ENCODE measurements at regions not wholly inside any gene's neighbourhood (a gene's known extent, or its start where the extent isn't known, plus 50 kb on each side); places are given as distances from the start of the nearest gene placed in this dataset.
"Not testable (repeated sequence)": the region's sequence is repeated elsewhere in the genome, so short reads cannot be mapped to it uniquely, and the experiment has no call there.

DNA sequence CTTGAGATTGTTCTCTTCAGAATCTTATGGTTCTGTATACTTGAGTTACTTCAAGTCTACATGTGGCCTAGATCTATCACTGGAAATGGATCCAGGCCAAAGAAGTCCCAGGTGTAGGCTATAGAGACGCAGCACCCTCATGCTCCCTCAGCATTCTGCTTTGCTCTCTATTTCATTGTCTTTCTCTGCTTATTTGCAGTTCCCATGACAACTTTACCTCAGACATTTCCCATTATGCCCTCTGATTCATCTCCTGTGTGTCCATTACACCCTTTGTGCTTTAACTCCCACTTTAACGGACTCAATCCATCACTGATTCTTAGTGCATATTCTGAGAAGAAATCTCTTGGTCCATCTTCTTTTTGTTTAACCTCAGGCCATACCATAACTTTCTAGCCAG is 236.9 kb upstream of the NRIP1 start:
- in situ Hi-C loops (cut with HindIII; ENCODE audit: low pct_ligation_motif_present, low sequenced_read_pairs): no loop called here
- no peaks in the 10 kb centered on the region for H3K36me3 ChIP-seq (replicated peaks)
- no peaks in the 10 kb centered on the region for H3K27me3 ChIP-seq (replicated peaks)
- H3K4me3 ChIP-seq (ENCODE audit: low read depth, low read length): no peak overlapping the region
- DNase-seq: peak; percentile 18
- H3K27ac ChIP-seq: no peak overlapping the region
- no peak for TF ChIP-seq CTCF (IDR thresholded peaks at IDR 0.05; ENCODE audit: low read depth, low read length, missing control alignments)

- no peak for TF ChIP-seq CTCF (IDR thresholded peaks at IDR 0.05; ENCODE audit: low read depth, low read length, missing control alignments)
- no peak overlapping the region for H3K27ac ChIP-seq
- H3K36me3 ChIP-seq (replicated peaks): no peaks in the 10 kb centered on the region
- no peak for DNase-seq
- no peak overlapping the region for H3K4me3 ChIP-seq (ENCODE audit: low read depth, low read length)
- in situ Hi-C loops (cut with HindIII; ENCODE audit: low pct_ligation_motif_present, low sequenced_read_pairs): no loop called here
- no peaks in the 10 kb centered on the region for H3K27me3 ChIP-seq (replicated peaks)
These were observed 241.5 kb upstream of the NRIP1 start for GRCh38 chr21:15306271-15306670.

- in situ Hi-C loops (cut with HindIII; ENCODE audit: low pct_ligation_motif_present, low sequenced_read_pairs): no loop called here
- Histone ChIP-seq H3K36me3 (replicated peaks) (no peaks in the 10 kb centered on the region), H3K27ac (no peak overlapping the region), H3K4me3 (ENCODE audit: low read depth, low read length) (no peak overlapping the region), H3K27me3 (replicated peaks) (no peaks in the 10 kb centered on the region)
- TF ChIP-seq CTCF (IDR thresholded peaks at IDR 0.05; ENCODE audit: low read depth, low read length, missing control alignments): no peak
- DNase-seq: no peak
These were observed 243.5 kb upstream of the NRIP1 start for GRCh38 chr21:15308333-15308732.

- in situ Hi-C loops (cut with HindIII; ENCODE audit: low pct_ligation_motif_present, low sequenced_read_pairs): no loop called here
- H3K27ac ChIP-seq: no peak overlapping the region
- TF ChIP-seq CTCF (IDR thresholded peaks at IDR 0.05; ENCODE audit: low read depth, low read length, missing control alignments): no peak
- no peak overlapping the region for H3K4me3 ChIP-seq (ENCODE audit: low read depth, low read length)
- H3K27me3 ChIP-seq (replicated peaks): no peaks in the 10 kb centered on the region
- DNase-seq: no peak
- H3K36me3 ChIP-seq (replicated peaks): no peaks in the 10 kb centered on the region
These were observed 244.3 kb upstream of the NRIP1 start for GRCh38 chr21:15309022-15309590.

DNA sequence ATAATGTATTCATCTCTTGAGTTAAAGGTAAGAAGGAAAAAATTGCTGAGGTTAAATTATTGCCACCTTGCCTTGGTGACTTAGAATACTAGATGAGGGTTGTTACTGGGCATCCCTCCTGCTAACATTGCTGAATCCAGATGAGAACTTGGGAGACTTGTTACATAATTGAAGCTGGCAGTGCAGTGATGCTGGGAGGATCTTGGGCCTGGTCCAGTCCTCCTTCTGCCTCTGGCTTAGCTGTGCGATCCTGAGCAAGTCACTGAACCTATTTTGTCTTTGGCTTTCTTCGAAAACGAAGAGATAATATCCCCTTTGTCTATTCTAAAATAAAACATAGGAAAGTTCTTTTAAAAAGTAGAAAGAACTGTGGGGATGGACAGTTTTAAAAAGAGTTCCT is 244.9 kb upstream of the NRIP1 start:
- in situ Hi-C loops (cut with HindIII; ENCODE audit: low pct_ligation_motif_present, low sequenced_read_pairs): no loop called here
- no peaks in the 10 kb centered on the region for H3K27me3 ChIP-seq (replicated peaks)
- no peaks in the 10 kb centered on the region for H3K36me3 ChIP-seq (replicated peaks)
- no peak for TF ChIP-seq CTCF (IDR thresholded peaks at IDR 0.05; ENCODE audit: low read depth, low read length, missing control alignments)
- DNase-seq: no peak
- H3K27ac ChIP-seq: no peak overlapping the region
- H3K4me3 ChIP-seq (ENCODE audit: low read depth, low read length): no peak overlapping the region

GRCh38 chr21:15311510-15311909 is 246.7 kb upstream of the NRIP1 start:
- in situ Hi-C loops (cut with HindIII; ENCODE audit: low pct_ligation_motif_present, low sequenced_read_pairs): no loop called here
- Histone ChIP-seq H3K27ac (no peak overlapping the region), H3K27me3 (replicated peaks) (no peaks in the 10 kb centered on the region), H3K36me3 (replicated peaks) (no peaks in the 10 kb centered on the region), H3K4me3 (ENCODE audit: low read depth, low read length) (no peak overlapping the region)
- no peak for DNase-seq
- TF ChIP-seq CTCF (IDR thresholded peaks at IDR 0.05; ENCODE audit: low read depth, low read length, missing control alignments): no peak

GRCh38 chr21:15317034-15317433 is 252.2 kb upstream of the NRIP1 start:
- H3K27me3 ChIP-seq (replicated peaks); H3K27ac ChIP-seq; DNase-seq; H3K36me3 ChIP-seq (replicated peaks); in situ Hi-C loops (cut with HindIII; ENCODE audit: low pct_ligation_motif_present, low sequenced_read_pairs); H3K4me3 ChIP-seq (ENCODE audit: low read depth, low read length): not testable (repeated sequence)

Data from brain microvascular endothelial cell (primary cell).